ENCODE measurements at regions not wholly inside any gene's neighbourhood (a gene's known extent, or its start where the extent isn't known, plus 50 kb on each side); places are given as distances from the start of the nearest gene placed in this dataset.

GRCh38 chr3:13199899-13200451 lies 126.7 kb upstream of the IQSEC1 start:
- TF ChIP-seq, protein P1, sequence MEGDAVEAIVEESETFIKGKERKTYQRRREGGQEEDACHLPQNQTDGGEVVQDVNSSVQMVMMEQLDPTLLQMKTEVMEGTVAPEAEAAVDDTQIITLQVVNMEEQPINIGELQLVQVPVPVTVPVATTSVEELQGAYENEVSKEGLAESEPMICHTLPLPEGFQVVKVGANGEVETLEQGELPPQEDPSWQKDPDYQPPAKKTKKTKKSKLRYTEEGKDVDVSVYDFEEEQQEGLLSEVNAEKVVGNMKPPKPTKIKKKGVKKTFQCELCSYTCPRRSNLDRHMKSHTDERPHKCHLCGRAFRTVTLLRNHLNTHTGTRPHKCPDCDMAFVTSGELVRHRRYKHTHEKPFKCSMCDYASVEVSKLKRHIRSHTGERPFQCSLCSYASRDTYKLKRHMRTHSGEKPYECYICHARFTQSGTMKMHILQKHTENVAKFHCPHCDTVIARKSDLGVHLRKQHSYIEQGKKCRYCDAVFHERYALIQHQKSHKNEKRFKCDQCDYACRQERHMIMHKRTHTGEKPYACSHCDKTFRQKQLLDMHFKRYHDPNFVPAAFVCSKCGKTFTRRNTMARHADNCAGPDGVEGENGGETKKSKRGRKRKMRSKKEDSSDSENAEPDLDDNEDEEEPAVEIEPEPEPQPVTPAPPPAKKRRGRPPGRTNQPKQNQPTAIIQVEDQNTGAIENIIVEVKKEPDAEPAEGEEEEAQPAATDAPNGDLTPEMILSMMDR (conservative IDR thresholded peaks at IDR 0.05), result no peak
- no peak for TF ChIP-seq EZH2 (IDR thresholded peaks at IDR 0.05; ENCODE audit: low read depth)
